ENCODE measurements at regions not wholly inside any gene's neighbourhood (a gene's known extent, or its start where the extent isn't known, plus 50 kb on each side); places are given as distances from the start of the nearest gene placed in this dataset.

- no peak for DNase-seq
Observed at GRCh38 chr3:127370906-127371305, 83.1 kb upstream of the PRR20G start.

- DNase-seq: no peak
Observed at GRCh38 chr3:127369356-127369935, 81.6 kb upstream of the PRR20G start.

- DNase-seq: no peak
Observed at GRCh38 chr3:127368186-127369032, 80.6 kb upstream of the PRR20G start.

GRCh38 chr3:127367593-127367992, 79.7 kb upstream of the PRR20G start:
- DNase-seq: no peak

DNA sequence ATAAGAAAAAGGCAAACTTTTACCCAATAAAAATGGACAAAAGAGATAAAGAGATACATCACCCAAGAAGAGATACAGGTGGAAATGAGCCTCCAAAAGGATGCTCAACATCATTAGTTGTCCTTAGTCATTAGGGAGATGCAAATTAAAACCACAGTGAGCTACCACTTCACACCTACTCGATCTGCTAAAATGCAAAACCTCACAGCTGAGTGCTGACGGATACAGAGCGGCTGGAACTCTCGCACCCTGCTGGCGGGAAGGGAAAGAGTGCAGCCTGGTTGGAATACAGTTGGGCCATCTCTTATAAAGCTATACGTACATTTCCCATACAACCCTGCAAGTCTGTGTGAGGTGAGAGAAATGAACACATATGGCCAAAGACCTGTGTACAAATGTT, 78.5 kb upstream of the PRR20G start:
- no peak for DNase-seq

DNA sequence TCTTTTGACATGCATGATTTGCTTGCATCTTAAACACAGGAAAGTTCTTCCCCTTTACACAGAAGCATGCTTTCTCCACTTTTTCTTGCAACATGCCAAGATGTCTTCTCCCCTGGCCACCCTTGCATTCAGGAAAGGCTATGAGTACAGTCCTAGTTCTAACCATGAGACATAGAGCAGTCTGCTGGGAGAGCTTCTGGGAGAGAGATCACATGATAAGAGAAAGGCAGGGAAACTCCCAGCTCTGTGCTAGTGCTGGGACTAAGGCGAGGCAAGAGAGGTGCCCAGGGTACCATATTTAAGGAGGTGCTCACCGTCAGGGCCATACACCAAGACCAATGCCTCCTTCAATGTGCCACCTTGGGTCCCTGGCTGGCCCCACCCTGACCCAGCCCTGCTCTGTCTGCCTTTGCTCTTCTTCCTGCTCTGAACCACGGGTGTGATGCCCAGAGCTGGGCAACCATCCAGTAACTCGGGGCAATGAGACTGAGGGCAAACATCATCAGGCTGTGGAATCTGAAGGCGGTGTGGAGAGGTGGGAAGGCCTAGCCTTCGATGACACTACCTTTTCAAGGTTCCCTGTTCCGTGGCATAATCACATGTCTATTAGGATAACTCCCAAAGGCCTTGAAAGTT, 77.4 kb upstream of the PRR20G start:
- DNase-seq: no peak

DNA sequence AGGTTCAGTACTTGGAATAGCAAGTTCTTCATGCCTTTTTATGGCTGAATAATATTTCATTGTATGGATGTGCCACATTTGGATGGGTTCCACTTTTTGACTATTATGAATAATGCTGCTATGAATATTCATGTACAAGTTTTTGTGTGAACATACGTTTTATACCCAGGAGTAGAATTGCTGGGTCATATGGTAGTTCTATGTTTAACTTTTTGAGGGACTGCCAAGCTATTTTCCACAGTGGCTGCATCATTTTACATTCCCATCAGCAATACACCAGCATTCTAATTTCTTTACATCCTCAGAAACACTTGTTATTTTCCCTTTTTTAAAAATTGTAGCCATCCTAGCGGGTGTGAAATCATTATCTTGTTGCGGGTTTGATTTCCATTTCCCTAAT, 76.0 kb upstream of the PRR20G start:
- no peak for DNase-seq

DNA sequence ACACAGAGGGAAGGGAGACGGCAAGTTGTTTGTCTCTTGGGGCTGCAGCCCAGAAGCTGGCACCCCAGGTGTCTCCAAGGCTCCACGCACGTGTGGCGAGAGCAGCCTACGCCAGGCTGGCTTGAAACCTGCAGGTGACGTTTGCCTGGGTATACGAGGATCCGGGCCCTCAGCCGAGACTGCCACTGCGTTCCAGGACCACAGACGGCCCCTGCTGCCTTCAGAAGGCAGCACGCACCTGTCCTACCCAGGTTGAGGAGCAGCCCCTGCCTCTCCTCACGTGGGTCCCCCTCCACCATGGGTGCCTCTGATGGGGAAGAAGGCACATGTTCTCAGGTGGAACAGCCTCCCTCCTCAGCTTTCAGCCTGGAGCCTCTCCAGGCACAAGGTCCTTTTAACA, 75.3 kb upstream of the PRR20G start:
- DNase-seq: no peak

DNA sequence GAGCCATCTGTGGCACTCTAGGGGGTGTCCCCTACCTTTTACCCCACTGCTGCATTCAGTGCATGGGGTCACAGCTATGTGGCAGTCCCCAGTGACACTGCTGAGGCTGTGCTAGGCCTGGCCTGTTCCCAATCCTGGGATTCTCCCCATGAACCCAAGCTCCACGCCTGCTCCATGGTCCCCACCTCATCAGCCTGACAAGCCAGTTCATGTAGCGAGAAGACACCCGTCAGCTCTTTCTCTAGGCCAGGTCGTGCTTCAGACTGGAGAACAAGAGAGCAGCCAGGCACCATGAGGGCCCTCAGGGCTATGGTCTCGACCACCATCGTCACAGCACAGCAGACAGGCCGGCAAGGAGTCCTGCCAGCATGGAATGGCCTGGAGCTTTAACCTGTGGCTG, 72.8 kb upstream of the PRR20G start:
- DNase-seq: no peak

GRCh38 chr3:127358641-127359040, 70.8 kb upstream of the PRR20G start:
- DNase-seq: no peak

- DNase-seq: no peak
Observed at GRCh38 chr3:127356381-127356780, 68.5 kb upstream of the PRR20G start.

- DNase-seq: no peak
Observed at GRCh38 chr3:127354761-127355160, 66.9 kb upstream of the PRR20G start.

- no peak for DNase-seq
Observed at GRCh38 chr3:127352612-127353011, 64.8 kb upstream of the PRR20G start.

GRCh38 chr3:127351775-127352350, 64.0 kb upstream of the PRR20G start:
- no peak for DNase-seq

DNA sequence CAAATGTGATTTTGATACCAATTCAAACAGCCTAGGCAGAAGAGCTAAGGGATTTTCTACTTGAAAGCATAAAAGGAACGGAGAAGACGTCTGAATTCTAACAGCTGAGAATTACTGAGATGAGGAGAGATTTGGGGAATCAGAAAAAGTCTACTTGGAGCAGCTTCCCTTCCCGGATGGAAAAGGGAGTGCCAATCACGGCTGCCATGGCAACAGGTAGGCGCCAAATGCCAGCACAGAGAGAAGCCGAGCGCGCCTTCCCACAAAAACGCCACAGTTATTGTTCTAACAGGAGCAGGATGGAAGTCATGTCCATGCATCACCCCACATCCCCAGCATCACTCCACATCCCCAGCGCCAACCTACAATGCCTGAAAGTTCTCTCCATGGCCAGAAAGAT, 63.5 kb upstream of the PRR20G start:
- DNase-seq: no peak

DNA sequence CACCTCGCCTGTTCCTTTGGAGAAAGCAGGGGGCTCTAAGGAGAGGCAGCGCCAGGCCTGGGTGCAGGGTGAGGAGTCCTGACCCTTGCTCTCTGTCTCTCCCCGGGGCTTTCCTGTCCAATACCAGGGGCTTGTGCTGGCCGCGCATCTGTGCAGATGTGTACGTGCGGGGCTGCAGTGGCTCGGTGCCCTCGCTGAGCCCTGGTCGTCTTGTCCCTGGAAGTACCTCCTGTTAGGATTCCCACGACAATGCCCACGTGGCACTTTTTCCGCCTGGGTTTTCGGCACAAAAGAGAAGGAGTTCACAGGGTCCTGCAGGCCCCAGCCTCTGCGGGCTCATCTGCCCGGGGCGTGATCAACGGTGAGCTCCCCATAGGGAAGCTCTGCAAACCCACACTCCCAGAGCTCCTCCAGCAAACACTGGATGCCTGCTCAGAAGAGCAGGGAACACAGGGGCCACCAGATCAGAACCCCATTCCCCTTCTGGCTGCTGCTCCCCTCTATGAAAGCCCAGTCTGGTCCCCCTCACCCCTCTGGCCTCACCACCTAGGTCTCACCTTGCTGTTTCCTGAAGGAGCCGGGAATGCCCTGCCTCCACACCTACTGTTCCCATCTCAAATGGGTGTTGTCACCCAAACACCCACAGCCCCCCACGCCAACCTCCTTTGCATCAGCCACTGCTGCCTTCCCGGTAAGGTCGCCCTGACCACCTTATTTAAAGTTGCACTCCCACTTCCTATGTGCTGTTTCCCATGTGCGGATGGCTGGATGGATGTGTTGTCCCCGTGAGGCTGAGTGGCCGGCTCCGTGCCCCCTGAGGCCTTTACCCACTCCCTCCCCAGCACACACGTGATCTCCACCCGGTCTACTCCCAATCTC, 62.6 kb upstream of the PRR20G start:
- no peak for DNase-seq

DNA sequence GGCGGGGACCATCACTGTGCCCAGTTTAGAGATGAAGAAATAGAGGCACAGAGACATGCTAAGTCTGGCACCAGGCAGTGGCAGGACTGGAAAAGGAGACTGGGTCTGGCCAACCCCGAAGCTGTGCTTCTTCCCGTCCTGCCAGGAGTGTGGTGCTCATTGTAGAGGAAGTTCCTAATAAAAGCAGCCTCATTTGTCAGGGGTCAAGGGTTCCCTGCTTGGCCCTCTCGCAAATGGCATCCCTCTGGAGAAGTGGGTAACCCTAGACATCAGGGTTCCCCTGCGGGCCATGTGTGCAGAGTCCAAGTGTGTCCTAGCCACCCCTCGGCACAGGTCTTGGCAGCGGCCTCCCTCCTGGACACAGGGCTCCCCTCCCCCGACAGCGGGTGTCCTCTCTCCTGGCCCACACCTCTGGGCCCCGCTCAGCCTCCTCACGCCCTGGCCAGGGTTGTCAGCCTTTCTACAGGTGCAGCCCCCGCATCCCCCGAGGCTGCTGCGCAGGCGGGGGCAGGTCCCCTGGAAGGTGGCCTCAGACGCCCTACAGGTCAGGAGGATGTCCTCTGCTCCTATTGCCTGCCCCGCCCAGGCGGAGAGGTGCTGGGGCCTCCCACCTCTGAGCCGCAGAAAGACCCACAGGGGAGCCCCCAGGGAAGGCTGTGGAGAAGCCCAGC, 61.8 kb upstream of the PRR20G start:
- DNase-seq: no peak

DNA sequence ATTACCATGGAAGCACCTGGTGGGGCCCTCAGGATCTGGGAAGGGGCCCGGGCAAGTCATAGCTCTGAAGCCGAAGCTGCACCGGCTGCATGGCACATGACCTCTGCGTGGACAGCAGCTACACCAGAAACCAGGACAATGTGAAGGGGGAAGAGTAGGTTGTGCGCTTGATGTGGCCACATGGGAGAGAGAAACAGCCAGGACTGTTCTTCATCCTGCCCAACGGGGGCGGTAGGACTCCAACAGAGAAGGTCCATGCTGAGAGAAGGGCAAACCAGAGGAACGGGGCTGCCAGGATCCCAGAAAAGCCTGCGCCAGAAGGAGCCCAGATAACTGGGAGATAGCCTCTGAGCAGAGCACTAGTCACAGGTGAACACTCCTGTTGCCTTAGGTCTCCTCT, 54.9 kb upstream of the PRR20G start:
- no peak for DNase-seq

GRCh38 chr3:127339928-127340861, 52.3 kb upstream of the PRR20G start:
- no peak for DNase-seq

GRCh38 chr3:127339016-127339415, 51.2 kb upstream of the PRR20G start:
- DNase-seq: no peak

GRCh38 chr3:127337911-127338531, 50.2 kb upstream of the PRR20G start:
- DNase-seq: no peak
